ENCODE measurements at regions not wholly inside any gene's neighbourhood (a gene's known extent, or its start where the extent isn't known, plus 50 kb on each side); places are given as distances from the start of the nearest gene placed in this dataset.

DNA sequence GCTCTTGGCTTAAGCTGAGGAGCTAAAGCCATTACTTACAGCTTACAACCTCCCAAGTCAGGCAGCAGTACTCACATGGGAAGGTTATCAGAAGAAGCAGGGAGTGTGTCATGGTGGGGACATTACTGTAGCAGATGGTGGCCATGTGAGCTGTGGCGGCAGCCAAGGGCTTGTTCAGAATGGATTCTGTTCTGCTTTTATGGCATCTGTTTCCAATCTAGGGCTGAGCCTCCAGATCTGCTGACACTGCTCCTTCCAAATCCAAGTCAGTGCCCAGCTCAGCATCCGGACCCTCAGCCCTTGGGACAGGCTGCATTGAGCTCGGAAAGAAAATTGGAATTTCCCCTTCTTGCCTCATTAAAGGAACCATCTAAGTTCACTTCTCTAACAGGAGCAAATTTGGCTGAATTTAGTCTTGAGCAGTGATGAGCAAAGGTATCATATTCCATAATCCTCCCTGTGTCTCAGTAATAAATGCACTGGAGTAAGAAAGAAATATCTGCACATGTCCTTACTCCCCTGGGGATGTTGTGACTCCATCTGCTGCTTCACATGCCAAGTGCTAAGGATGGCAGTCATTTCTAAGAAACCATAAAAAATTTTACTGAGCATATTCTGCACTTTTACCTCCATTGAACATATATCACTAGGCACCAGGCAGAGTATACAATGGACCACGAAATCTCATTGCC lies 73.9 kb downstream of the KCTD12 start:
- no peak for DNase-seq (ENCODE audit: low spot score)
- Mint-ChIP-seq H3K4me1 (ENCODE audit: low read depth) (no peaks in the 10 kb centered on the region), H3K27ac (no peak overlapping the region), H3K36me3 (ENCODE audit: low read depth) (no peaks in the 10 kb centered on the region), H3K4me3 (ENCODE audit: low read depth) (no peak overlapping the region), H3K9me3 (peaks cover 7% of the 10 kb centered on the region), H3K27me3 (ENCODE audit: low read depth) (peaks cover 6% of the 10 kb centered on the region)
- intact Hi-C loops (cut with micrococcal nuclease), result no loop called here

DNA sequence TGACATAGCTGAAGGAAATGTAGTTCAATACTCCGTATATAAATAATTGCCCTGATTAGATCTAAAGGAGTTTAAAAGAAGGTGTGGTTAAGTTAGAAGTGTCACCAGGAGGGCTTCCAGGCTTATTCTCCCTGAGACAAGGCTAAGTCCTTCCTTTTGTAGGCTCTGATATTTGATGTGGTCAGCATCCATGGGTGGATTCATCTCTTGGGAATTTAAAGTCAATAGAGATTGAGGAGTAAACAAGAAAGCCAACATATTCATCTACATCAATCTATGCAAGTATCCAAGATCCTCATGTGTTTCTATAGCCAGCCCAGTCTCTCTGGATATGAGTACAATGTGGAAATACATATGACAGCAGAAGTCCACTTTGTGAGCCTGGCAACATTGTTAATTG lies 76.8 kb downstream of the KCTD12 start:
- Mint-ChIP-seq H3K27ac (no peak overlapping the region), H3K36me3 (ENCODE audit: low read depth) (no peaks in the 10 kb centered on the region), H3K4me1 (ENCODE audit: low read depth) (no peaks in the 10 kb centered on the region), H3K9me3 (peaks cover 7% of the 10 kb centered on the region), H3K27me3 (ENCODE audit: low read depth) (no peaks in the 10 kb centered on the region), H3K4me3 (ENCODE audit: low read depth) (no peak overlapping the region)
- no peak for DNase-seq (ENCODE audit: low spot score)
- intact Hi-C loops (cut with micrococcal nuclease), result no loop called here

DNA sequence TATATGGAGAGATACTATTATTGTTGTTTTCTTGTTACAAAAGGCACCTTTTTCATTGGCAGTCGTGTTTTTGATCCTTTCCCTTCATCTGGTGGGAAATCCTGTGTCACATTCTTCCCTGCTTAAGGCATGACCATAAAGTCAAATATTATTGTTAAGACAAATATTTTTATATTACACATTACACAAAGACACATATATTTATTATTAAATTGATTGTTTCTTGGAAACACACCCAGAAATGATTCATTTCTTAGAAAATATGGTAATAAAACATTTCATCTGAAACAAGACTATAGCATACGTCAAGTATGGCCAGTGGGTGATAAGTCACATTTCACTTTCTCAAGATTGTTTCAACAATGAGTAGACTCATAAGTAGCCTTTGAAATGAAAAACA lies 77.3 kb downstream of the KCTD12 start:
- peaks cover 7% of the 10 kb centered on the region for H3K9me3 Mint-ChIP-seq
- no peaks in the 10 kb centered on the region for H3K36me3 Mint-ChIP-seq (ENCODE audit: low read depth)
- H3K4me3 Mint-ChIP-seq (ENCODE audit: low read depth), result no peak overlapping the region
- H3K4me1 Mint-ChIP-seq (ENCODE audit: low read depth), result no peaks in the 10 kb centered on the region
- H3K27me3 Mint-ChIP-seq (ENCODE audit: low read depth), result no peaks in the 10 kb centered on the region
- intact Hi-C loops (cut with micrococcal nuclease), result no loop called here
- DNase-seq (ENCODE audit: low spot score), result no peak
- no peak overlapping the region for H3K27ac Mint-ChIP-seq

DNA sequence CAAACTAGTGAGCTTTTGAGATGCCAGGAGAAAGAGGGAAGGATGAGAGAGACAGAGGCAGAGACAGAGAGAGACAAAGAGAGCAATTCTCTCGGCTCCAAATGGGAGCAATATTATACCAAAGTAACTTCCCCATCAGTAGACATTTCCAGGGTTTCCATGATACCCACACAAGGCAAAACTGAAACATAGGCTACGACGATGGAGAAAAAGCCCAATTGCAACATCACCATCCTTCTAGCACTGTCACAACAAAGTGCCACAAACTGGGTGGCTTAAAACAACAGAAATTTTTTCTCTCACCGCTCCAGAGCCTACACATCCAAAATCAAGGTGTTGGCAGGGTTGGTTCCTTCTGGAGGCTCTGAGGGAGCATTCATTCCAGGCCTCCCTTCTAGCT lies 81.4 kb downstream of the KCTD12 start:
- Mint-ChIP-seq H3K27me3 (ENCODE audit: low read depth) (no peaks in the 10 kb centered on the region), H3K9me3 (peaks cover under 1% of the 10 kb centered on the region), H3K36me3 (ENCODE audit: low read depth) (no peaks in the 10 kb centered on the region), H3K4me3 (ENCODE audit: low read depth) (no peak overlapping the region), H3K27ac (no peak overlapping the region), H3K4me1 (ENCODE audit: low read depth) (no peaks in the 10 kb centered on the region)
- DNase-seq (ENCODE audit: low spot score), result no peak
- intact Hi-C loops (cut with micrococcal nuclease), result no loop called here

DNA sequence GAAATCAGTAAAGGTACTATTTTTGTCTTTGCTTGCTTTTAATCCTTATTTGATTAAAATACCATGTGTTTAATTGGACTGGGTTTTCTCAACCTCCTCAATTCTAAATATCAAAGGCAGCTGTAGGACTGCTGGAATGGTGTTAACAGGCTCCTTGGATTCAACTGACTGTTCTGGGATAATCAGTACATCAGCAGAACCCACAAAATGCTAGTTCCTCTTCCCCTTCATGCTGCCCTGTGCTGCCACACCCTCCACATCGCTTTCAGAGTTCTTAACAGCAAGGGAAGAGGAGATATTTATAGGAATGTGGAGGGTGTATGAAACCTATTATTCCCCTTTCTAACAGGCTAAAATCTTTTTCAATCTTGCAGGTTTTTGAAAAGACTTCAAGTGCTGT lies 82.4 kb downstream of the KCTD12 start:
- Mint-ChIP-seq H3K36me3 (ENCODE audit: low read depth) (no peaks in the 10 kb centered on the region), H3K27ac (no peak overlapping the region)

DNA sequence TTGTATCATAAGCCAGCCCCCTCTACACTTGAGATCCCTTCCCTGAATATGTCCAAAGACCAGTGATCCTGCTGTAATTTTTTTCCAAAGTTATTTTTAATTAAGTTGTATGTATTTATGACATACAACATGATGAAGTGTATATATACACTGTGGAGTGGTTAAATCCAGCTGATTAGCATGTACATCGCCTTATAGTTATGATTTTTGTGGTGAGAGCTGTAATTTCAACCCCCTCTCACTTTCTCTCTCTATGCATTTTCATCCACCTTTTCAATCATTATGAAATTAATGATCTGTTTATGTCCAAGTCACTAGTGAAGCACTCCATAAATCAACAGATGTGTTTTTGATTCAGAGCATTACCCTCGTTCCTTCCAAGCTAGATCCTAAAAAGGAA lies 85.3 kb downstream of the KCTD12 start:
- intact Hi-C loops (cut with micrococcal nuclease), result no loop called here
- DNase-seq (ENCODE audit: low spot score), result no peak
- Mint-ChIP-seq H3K4me1 (ENCODE audit: low read depth) (no peaks in the 10 kb centered on the region), H3K27me3 (ENCODE audit: low read depth) (no peaks in the 10 kb centered on the region), H3K4me3 (ENCODE audit: low read depth) (no peak overlapping the region), H3K36me3 (ENCODE audit: low read depth) (no peaks in the 10 kb centered on the region), H3K9me3 (no peaks in the 10 kb centered on the region), H3K27ac (no peak overlapping the region)

More for the DNA sequence above, 82.4 kb downstream of the KCTD12 start:
- Mint-ChIP-seq H3K27me3 (ENCODE audit: low read depth) (no peaks in the 10 kb centered on the region), H3K4me1 (ENCODE audit: low read depth) (no peaks in the 10 kb centered on the region), H3K4me3 (ENCODE audit: low read depth) (no peak overlapping the region), H3K9me3 (no peaks in the 10 kb centered on the region)
- DNase-seq (ENCODE audit: low spot score), result no peak
- intact Hi-C loops (cut with micrococcal nuclease), result no loop called here

DNA sequence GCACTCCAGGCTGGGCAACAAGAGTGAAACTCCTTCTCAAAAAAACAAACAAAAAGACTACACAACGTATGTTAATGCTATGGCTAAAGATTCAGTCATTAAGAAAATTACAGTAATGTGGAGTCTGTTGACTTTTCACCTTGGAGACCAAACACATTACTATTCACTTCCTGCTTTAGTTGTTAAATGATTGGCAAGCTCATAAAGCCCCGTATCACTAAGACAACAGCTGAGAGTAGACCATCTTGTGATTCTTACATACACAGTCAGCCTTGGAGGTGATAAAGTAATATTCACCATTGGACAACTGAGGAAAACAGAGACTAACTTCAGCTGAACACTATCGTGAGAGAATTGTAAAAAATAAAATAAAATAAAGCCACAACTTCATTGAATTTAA lies 86.5 kb downstream of the KCTD12 start:
- Mint-ChIP-seq H3K27ac (no peak overlapping the region), H3K27me3 (ENCODE audit: low read depth) (no peaks in the 10 kb centered on the region), H3K4me3 (ENCODE audit: low read depth) (no peak overlapping the region), H3K36me3 (ENCODE audit: low read depth) (no peaks in the 10 kb centered on the region), H3K9me3 (no peaks in the 10 kb centered on the region), H3K4me1 (ENCODE audit: low read depth) (no peaks in the 10 kb centered on the region)
- intact Hi-C loops (cut with micrococcal nuclease), result no loop called here
- no peak for DNase-seq (ENCODE audit: low spot score)

DNA sequence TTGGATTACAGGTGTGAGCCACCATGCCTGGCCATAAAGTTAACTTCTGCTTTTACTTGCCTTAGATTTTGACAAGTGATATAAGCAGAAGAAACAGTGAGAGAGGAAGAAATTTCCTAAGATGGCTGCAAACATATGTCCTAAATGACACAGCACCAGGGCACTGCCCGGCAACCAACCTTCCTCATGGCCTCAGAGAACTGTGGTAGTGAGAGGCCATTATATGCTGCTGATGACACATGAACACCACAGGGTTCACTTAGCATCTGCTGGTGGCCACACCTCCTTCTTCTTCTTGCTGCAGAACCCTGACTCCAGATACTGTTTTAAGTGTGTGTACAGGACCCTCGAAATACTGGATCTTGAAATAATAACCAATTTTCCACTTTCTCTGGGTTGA lies 88.2 kb downstream of the KCTD12 start:
- no peaks in the 10 kb centered on the region for H3K36me3 Mint-ChIP-seq (ENCODE audit: low read depth)
- no peak overlapping the region for H3K27ac Mint-ChIP-seq

DNA sequence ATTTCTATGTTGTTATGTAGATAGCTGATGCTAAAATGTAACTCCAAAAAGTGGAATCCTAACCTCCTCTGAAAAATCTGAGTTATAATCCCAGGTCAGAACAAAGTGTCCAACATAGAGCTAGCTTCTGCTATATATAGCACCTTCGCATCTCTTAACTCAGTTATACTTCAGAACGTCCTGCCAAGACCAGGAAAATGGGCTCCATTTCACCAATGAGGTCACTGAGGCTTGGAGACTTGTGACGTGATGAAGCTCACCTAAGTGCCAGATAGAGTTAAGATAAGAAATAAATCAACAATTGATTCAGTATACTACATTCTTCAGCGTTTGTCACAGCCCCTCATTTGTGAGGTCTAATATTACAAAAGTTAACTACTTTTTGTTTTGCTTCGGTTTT lies 88.8 kb downstream of the KCTD12 start:
- intact Hi-C loops (cut with micrococcal nuclease), result no loop called here
- no peak overlapping the region for H3K4me3 Mint-ChIP-seq (ENCODE audit: low read depth)
- no peak for DNase-seq (ENCODE audit: low spot score)
- no peaks in the 10 kb centered on the region for H3K4me1 Mint-ChIP-seq (ENCODE audit: low read depth)
- no peaks in the 10 kb centered on the region for H3K27me3 Mint-ChIP-seq (ENCODE audit: low read depth)
- H3K27ac Mint-ChIP-seq, result no peak overlapping the region
- H3K36me3 Mint-ChIP-seq (ENCODE audit: low read depth), result no peaks in the 10 kb centered on the region
- H3K9me3 Mint-ChIP-seq, result no peaks in the 10 kb centered on the region

More for the DNA sequence above, 88.2 kb downstream of the KCTD12 start:
- Mint-ChIP-seq H3K9me3 (no peaks in the 10 kb centered on the region), H3K4me1 (ENCODE audit: low read depth) (no peaks in the 10 kb centered on the region), H3K27me3 (ENCODE audit: low read depth) (no peaks in the 10 kb centered on the region), H3K4me3 (ENCODE audit: low read depth) (no peak overlapping the region)
- intact Hi-C loops (cut with micrococcal nuclease), result no loop called here
- DNase-seq (ENCODE audit: low spot score), result no peak

DNA sequence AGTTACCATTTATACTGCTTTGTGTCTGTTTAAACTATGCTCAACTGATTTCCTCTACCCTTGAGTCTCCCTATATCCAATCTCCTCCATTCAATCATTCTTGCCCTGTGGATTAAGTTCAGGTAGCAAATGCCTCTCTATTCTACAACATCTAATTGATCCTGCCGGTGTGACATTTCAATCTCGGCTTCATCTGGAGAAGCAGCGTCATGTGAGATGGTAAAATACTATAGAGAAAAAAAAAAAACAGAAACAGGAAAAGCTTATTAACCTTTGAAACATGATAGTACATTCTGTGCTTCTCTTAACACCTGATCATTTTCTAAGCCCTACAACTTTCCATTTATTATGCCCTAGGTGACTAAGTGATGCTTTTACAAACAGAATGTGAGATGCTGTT lies 89.4 kb downstream of the KCTD12 start:
- no peaks in the 10 kb centered on the region for H3K27me3 Mint-ChIP-seq (ENCODE audit: low read depth)
- no peak overlapping the region for H3K27ac Mint-ChIP-seq
- H3K4me3 Mint-ChIP-seq (ENCODE audit: low read depth), result no peak overlapping the region
- no peaks in the 10 kb centered on the region for H3K9me3 Mint-ChIP-seq
- H3K36me3 Mint-ChIP-seq (ENCODE audit: low read depth), result no peaks in the 10 kb centered on the region
- intact Hi-C loops (cut with micrococcal nuclease), result no loop called here
- no peaks in the 10 kb centered on the region for H3K4me1 Mint-ChIP-seq (ENCODE audit: low read depth)
- DNase-seq (ENCODE audit: low spot score), result no peak

DNA sequence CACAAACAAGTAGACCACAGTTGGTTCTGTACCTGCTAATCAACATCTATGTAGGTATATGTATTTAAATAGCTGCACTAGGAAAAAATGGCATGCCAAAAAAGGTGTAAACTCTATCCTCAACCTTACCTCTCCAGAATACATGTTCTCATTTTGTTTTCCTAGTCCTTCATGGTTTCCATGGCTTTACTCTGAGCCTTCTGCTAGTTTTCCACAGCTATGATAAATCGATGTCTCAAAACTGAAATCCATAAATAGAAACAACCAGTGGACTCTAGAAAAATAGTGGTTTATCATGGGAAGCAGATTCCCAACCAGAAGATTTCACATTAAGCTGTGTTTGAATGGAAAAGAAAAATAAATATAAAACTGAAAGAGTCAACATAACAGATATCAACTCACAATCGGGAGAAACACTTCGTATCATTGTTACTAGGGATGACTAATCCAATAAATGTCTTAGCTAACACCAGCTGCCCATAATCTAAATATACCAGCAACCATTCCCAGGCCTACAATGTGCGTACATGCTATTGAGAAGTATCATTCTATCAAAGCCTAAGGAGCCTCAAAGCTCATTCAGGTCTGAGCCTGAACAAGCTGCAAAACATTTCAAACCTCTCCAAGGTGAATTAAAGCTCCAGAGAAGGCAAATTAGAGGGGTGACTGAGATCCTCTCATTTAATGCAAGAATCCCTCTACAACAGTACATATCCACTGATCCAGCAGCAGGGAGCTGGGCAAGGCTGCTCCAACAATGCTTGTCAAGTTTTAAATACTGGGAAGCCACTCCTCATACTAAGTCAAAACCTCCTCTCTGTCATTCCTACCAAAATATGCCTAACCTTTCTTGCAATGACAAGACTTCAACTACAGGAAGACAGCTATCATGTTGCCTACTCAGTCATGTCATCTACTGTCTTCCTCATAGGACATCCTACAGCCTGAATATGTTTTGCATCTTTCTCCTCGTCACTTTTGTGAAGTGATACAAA lies 90.2 kb downstream of the KCTD12 start:
- Mint-ChIP-seq H3K27ac (no peak overlapping the region), H3K36me3 (ENCODE audit: low read depth) (no peaks in the 10 kb centered on the region), H3K27me3 (ENCODE audit: low read depth) (no peaks in the 10 kb centered on the region), H3K9me3 (no peaks in the 10 kb centered on the region), H3K4me3 (ENCODE audit: low read depth) (no peak overlapping the region), H3K4me1 (ENCODE audit: low read depth) (no peaks in the 10 kb centered on the region)
- intact Hi-C loops (cut with micrococcal nuclease), result no loop called here
- DNase-seq (ENCODE audit: low spot score), result no peak

DNA sequence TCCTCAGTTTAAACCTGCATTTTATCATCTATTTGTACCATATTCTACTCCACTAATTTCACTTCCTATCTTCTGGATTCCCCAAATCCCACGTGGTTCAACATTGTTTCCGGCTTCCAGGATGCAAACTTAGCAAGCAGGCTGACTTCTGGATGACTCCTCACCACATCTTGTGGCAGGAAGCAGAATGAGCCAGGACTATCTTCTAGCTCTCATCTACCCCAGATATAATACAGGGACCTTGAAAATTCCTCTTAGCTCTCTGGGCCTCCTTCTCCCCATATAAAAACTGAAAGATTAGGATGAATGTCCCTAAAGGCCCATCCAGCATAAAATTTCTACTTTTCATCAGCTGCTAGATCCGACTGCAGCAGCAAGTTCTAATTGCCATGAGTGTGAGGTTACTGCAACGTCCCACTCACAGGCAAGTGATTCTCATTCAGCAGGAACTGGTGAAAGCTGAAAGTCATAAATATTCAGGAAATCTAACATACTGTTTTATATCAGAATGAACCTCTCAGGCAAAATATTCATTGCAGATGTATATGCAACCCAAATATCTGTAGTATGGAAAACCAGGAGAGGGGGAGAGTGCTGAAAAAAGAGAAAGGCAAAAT lies 93.4 kb downstream of the KCTD12 start:
- H3K9me3 Mint-ChIP-seq, result no peaks in the 10 kb centered on the region
- no peaks in the 10 kb centered on the region for H3K36me3 Mint-ChIP-seq (ENCODE audit: low read depth)
- no peaks in the 10 kb centered on the region for H3K27me3 Mint-ChIP-seq (ENCODE audit: low read depth)
- no peak for DNase-seq (ENCODE audit: low spot score)
- intact Hi-C loops (cut with micrococcal nuclease), result no loop called here
- H3K4me1 Mint-ChIP-seq (ENCODE audit: low read depth), result no peaks in the 10 kb centered on the region
- no peak overlapping the region for H3K27ac Mint-ChIP-seq
- H3K4me3 Mint-ChIP-seq (ENCODE audit: low read depth), result no peak overlapping the region

Measured in activated T-helper 2 cell treated with anti-CD3 and anti-CD28 coated beads, Interferon-gamma antibody, Interleukin-2, Interleukin-4, amounts not matched to agents 10 μg/mL and 5 μg/mL and 100 μg/mL, durations not matched to agents 14 hours and 24 hours and 36 hours (primary cell).